Fibroblast of lung (primary cell): ENCODE measurements at regions not wholly inside any gene's neighbourhood (a gene's known extent, or its start where the extent isn't known, plus 50 kb on each side); places are given as distances from the start of the nearest gene placed in this dataset.

Source experiments
- DNase-seq, 2 donors: peaks; one replicate each; pipeline versions ENCODE4 v3.0.0 to v3.0.0-alpha.2; 2010; ENCODE audit warnings: low read depth in 2 of 2
- H2AFZ ChIP-seq: 2 replicates; pipeline ENCODE4 v1.5.1; 2012; ENCODE audit warnings: low read length, control low read depth, inconsistent platforms
- H3K27ac ChIP-seq: 2 replicates; pipeline ENCODE4 v1.5.1; 2011; ENCODE audit warnings: low read length, control low read depth; ENCODE audit not compliant: insufficient read depth
- H3K27me3 ChIP-seq: 2 replicates; pipeline ENCODE4 v1.5.1; 2011; ENCODE audit warnings: mild to moderate bottlenecking, low read length; ENCODE audit not compliant: control insufficient read depth, insufficient read depth
- H3K36me3 ChIP-seq: 2 replicates; pipeline ENCODE4 v1.5.1; 2011; ENCODE audit warnings: low read length; ENCODE audit not compliant: control insufficient read depth, insufficient read depth
- H3K4me1 ChIP-seq: 2 replicates; pipeline ENCODE4 v1.5.1; 2011; ENCODE audit warnings: low read length; ENCODE audit not compliant: control insufficient read depth, insufficient read depth; ENCODE audit errors: extremely low read depth
- H3K4me2 ChIP-seq: 2 replicates; pipeline ENCODE4 v1.5.1; 2011; ENCODE audit warnings: low read length, control low read depth; ENCODE audit not compliant: insufficient read depth; ENCODE audit errors: extremely low read depth
- H3K4me3 ChIP-seq, 4 experiments: fragments of 200-600 bp in 1 of 4; sonication (generic) in 1 of 4; replicated peaks in 1 of 4; 2 replicates each; pipeline ENCODE4 v1.5.1; 2011 to 2016; ENCODE audit warnings: low read length in 4 of 4, low read depth in 3 of 4, mild to moderate bottlenecking in 3 of 4, control low read depth in 2 of 4, inconsistent platforms in 1 of 4, mixed read lengths in 1 of 4; ENCODE audit not compliant: insufficient read depth in 1 of 4; ENCODE audit errors: control extremely low read depth in 1 of 4
- H3K79me2 ChIP-seq: 2 replicates; pipeline ENCODE4 v1.5.1; 2012; ENCODE audit warnings: mild to moderate bottlenecking, low read length, inconsistent platforms; ENCODE audit not compliant: control insufficient read depth, insufficient read depth
- H3K9ac ChIP-seq: 2 replicates; pipeline ENCODE4 v1.5.1; 2011; ENCODE audit warnings: mild to moderate bottlenecking, low read length, control low read depth; ENCODE audit not compliant: insufficient read depth
- H3K9me3 ChIP-seq: 2 replicates; pipeline ENCODE4 v1.5.1; 2012; ENCODE audit warnings: low read depth, low read length; ENCODE audit not compliant: control insufficient read depth, insufficient read depth
- H4K20me1 ChIP-seq: 2 replicates; pipeline ENCODE4 v1.5.1; 2011; ENCODE audit warnings: low read length; ENCODE audit not compliant: control insufficient read depth, insufficient read depth; ENCODE audit errors: extremely low read depth
- EZH2 ChIP-seq: IDR thresholded peaks from 2 replicates; pipeline ENCODE4 v1.5.1; 2012; ENCODE audit warnings: low read length, control low read depth, mild to moderate bottlenecking; ENCODE audit errors: missing control alignments
- TF ChIP-seq, protein P1 (sequence below), 2 donors: IDR thresholded peaks in 1 of 2; conservative IDR thresholded peaks in 1 of 2; 1 replicate in 1 of 2; 2 replicates in 1 of 2; pipeline ENCODE4 v1.5.1; 2011 to 2012; ENCODE audit warnings: low read length in 2 of 2, control low read depth in 1 of 2, inconsistent platforms in 1 of 2, low read depth in 1 of 2, mild to moderate bottlenecking in 1 of 2

- Histone ChIP-seq H3K4me2 (no peak overlapping the region), H3K27ac (no peak overlapping the region), H3K36me3 (no peaks in the 10 kb centered on the region), H3K9me3 (no peaks in the 10 kb centered on the region), H3K4me3 (no peak overlapping the region), H3K27me3 (no peaks in the 10 kb centered on the region), H3K4me1 (no peaks in the 10 kb centered on the region), H4K20me1 (no peaks in the 10 kb centered on the region), H3K9ac (no peak overlapping the region), H2AFZ (no peak overlapping the region), H3K79me2 (no peaks in the 10 kb centered on the region)
- no peak for TF ChIP-seq EZH2
- TF ChIP-seq, protein P1, sequence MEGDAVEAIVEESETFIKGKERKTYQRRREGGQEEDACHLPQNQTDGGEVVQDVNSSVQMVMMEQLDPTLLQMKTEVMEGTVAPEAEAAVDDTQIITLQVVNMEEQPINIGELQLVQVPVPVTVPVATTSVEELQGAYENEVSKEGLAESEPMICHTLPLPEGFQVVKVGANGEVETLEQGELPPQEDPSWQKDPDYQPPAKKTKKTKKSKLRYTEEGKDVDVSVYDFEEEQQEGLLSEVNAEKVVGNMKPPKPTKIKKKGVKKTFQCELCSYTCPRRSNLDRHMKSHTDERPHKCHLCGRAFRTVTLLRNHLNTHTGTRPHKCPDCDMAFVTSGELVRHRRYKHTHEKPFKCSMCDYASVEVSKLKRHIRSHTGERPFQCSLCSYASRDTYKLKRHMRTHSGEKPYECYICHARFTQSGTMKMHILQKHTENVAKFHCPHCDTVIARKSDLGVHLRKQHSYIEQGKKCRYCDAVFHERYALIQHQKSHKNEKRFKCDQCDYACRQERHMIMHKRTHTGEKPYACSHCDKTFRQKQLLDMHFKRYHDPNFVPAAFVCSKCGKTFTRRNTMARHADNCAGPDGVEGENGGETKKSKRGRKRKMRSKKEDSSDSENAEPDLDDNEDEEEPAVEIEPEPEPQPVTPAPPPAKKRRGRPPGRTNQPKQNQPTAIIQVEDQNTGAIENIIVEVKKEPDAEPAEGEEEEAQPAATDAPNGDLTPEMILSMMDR (conservative IDR thresholded peaks at IDR 0.05 in 1 of 2, IDR thresholded peaks at IDR 0.05 in 1 of 2; ENCODE audit: low read depth in 1 of 2, low read length in 2 of 2): no peak
- DNase-seq: no peak
Observed at GRCh38 chrX:121109986-121110385, 62.6 kb downstream of the GLUD2 start.

- H3K9me3 ChIP-seq: no peaks in the 10 kb centered on the region
Observed at GRCh38 chrX:121110536-121110935, 63.1 kb downstream of the GLUD2 start.

DNA sequence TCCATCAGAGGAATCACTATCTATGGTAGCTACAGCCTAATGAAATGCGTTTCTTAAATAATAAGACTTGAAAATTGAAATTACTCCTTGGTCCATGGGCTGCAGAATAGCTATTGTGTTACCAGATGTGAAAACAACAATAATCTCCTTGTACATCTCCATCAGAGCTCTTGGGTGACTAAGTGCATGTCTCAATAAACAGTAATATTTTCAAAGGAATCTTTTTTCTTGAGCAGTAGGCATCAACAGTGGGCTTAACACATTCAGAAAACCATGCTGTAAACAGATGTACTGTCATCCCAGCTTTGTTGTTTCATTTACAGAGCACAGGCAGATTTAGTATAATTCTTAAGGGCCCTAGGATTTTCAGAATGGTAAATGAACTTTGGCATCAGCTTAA, 67.3 kb downstream of the GLUD2 start:
- no peak overlapping the region for H3K4me2 ChIP-seq
- no peaks in the 10 kb centered on the region for H3K36me3 ChIP-seq
- H2AFZ ChIP-seq: no peak overlapping the region
- H3K27ac ChIP-seq: no peak overlapping the region
- H3K9ac ChIP-seq: no peak overlapping the region
- H3K79me2 ChIP-seq: no peaks in the 10 kb centered on the region
- no peak for TF ChIP-seq EZH2
- no peaks in the 10 kb centered on the region for H3K4me1 ChIP-seq
- no peaks in the 10 kb centered on the region for H4K20me1 ChIP-seq
- no peak overlapping the region for H3K4me3 ChIP-seq
- H3K27me3 ChIP-seq: no peaks in the 10 kb centered on the region
- no peaks in the 10 kb centered on the region for H3K9me3 ChIP-seq
- DNase-seq: no peak

More at GRCh38 chrX:121110536-121110935, 63.1 kb downstream of the GLUD2 start:
- TF ChIP-seq EZH2: no peak
- TF ChIP-seq, protein P1 (conservative IDR thresholded peaks at IDR 0.05 in 1 of 2, IDR thresholded peaks at IDR 0.05 in 1 of 2; ENCODE audit: low read depth in 1 of 2, low read length in 2 of 2): no peak
- Histone ChIP-seq H3K79me2 (no peaks in the 10 kb centered on the region), H3K9ac (no peak overlapping the region), H3K27me3 (no peaks in the 10 kb centered on the region), H3K36me3 (no peaks in the 10 kb centered on the region), H2AFZ (no peak overlapping the region), H3K4me1 (no peaks in the 10 kb centered on the region), H3K4me3 (no peak overlapping the region), H3K27ac (no peak overlapping the region), H3K4me2 (no peak overlapping the region), H4K20me1 (no peaks in the 10 kb centered on the region)
- no peak for DNase-seq
